GM12873 (cell line): ENCODE measurements at regions not wholly inside any gene's neighbourhood (a gene's known extent, or its start where the extent isn't known, plus 50 kb on each side); places are given as distances from the start of the nearest gene placed in this dataset.

Source experiments
- TF ChIP-seq, protein P1 (sequence below): IDR thresholded peaks from 2 replicates; pipeline ENCODE4 v1.5.1; 2012; ENCODE audit warnings: low read depth, mild to moderate bottlenecking, moderate library complexity, low read length, control low read depth; ENCODE audit not compliant: insufficient read depth; ENCODE audit errors: missing control alignments

DNA sequence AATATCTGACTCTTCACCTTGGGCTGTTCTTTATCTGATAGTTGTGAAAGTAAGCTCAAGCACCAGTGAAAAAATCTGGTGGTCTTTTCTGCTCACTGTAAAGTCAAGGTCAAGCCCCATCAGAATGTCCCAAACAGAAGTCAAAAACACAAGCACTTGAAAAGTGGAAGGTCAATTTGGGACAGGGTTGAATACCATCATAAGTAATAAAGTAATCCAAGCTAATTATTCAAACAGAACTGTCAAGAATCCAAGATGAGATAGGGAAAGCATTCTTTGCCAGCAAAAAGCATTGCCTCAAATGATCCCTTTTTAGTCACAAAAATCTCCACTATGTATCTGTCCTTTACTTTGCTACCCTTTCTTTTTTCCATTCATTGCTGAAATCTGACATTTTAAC is 430.1 kb upstream of the NPVF start:
- TF ChIP-seq, protein P1, sequence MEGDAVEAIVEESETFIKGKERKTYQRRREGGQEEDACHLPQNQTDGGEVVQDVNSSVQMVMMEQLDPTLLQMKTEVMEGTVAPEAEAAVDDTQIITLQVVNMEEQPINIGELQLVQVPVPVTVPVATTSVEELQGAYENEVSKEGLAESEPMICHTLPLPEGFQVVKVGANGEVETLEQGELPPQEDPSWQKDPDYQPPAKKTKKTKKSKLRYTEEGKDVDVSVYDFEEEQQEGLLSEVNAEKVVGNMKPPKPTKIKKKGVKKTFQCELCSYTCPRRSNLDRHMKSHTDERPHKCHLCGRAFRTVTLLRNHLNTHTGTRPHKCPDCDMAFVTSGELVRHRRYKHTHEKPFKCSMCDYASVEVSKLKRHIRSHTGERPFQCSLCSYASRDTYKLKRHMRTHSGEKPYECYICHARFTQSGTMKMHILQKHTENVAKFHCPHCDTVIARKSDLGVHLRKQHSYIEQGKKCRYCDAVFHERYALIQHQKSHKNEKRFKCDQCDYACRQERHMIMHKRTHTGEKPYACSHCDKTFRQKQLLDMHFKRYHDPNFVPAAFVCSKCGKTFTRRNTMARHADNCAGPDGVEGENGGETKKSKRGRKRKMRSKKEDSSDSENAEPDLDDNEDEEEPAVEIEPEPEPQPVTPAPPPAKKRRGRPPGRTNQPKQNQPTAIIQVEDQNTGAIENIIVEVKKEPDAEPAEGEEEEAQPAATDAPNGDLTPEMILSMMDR = no peak

DNA sequence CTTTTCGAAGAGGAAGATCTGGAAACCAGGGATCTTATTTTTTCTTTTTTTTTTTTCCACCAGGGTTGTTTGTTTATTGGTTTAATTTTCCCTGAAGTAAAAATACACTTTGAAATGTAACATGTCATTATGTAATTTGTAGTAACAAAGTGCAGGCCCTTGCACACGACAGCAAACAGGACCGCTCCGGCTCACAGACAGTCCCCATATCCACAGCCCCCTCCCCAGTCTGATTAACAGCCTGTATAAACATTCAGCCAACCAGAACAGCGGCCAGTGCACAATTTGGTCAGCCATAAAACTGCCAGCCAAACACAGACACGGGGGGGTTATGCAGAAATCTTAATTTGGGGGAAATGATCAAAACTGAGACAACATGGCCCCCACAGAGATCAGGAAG is 431.6 kb upstream of the NPVF start:
- TF ChIP-seq, protein P1 = no peak

DNA sequence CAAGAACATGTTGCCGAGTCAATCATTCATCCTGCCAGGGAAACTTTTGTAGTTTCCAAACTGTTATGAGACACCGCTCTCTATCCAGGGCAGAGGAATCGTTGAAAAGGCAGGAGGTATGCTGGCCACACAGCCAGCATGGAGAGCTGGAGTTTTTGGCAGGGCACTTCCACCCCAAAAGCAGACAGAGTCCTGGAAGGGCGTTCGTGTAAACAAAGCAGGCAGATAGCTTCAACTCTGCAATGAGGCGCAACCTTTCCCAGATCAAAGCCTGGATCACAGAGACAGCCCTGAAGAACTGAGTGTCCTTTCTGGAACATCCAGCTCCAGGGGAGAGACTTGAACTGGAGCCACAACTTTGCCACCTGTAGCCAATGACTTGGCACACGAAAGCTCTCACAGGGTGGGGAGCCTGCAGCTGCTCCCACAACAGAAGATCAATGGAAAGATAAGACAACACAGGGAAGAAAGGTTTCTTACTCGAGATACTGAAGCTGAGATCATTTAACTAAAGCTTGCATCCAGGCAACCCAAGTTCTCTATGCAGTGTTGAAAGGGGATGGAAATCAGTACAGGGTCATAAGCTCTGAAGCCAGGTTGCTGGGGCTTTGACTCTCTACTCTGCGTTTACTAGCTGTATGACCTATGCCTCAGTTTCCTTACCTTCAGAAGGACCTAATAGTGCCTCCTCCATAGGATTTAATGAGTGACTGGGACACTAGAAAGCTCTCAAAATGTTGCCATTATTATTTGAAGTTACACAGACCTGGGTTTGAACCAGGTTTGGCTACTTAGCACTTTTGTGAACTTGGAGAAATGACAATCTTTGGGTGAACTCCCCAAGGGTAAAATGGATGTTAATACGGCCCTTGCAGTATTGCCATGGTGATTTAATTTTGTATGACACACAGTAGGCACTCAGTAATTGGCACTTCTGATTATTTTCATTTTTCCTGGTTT is 434.8 kb upstream of the NPVF start:
- TF ChIP-seq, protein P1 = no peak

DNA sequence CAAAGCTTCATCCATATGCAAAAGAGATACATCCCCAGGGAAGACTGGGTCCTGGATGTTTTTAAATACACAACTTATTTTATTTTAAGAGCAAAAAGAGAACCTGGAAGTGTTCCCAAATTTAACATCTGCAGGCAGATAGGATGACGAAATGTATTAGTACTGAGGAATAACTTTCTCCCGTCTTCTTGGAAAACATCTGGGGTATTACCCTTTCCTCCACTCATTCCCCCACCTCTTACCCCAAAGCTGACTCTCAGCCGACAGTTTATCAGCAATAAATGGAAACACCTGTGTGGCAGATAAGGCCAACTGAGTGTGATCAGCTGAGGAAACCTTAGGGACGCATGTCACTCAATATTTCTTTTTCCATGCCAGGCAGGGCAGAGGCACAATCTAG is 435.6 kb upstream of the NPVF start:
- TF ChIP-seq, protein P1 = no peak

DNA sequence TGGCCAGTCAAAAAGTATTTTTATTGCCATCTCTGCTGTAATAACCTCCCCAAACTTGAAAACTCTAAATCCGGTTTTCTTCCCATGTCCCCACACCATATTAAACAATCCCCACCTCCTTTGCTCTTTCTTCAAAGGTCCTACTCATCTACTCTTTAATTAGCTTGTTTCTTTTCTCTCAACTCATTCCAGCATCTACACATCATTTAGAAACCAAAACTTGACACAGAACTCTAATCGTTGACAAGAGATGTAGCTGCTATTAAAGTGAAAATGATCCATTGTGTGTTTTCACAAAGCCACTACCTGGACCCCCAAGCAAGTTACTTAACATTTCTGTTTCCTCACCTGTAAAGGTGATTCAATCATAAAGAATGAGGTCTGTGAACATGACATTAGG is 436.3 kb upstream of the NPVF start:
- TF ChIP-seq, protein P1 = no peak

DNA sequence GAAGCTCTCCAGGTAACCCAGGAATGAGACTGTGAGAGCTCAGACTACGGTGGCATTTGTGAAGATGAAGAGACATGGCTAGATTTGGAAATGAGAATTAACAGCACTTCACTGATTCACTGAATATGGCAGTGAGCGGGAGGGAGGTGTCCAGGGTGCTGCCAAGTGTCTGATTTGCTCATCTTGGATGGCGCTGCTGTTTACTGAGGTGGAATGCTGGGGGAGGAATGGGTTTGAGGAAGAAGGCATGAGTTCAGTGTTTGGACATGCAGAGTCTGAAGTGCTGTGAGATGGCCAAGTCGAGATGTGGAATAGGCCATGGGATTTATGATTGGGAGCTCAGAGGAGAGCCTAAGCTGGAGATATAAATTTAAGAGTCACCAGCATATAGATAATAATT is 437.1 kb upstream of the NPVF start:
- TF ChIP-seq, protein P1 = no peak

DNA sequence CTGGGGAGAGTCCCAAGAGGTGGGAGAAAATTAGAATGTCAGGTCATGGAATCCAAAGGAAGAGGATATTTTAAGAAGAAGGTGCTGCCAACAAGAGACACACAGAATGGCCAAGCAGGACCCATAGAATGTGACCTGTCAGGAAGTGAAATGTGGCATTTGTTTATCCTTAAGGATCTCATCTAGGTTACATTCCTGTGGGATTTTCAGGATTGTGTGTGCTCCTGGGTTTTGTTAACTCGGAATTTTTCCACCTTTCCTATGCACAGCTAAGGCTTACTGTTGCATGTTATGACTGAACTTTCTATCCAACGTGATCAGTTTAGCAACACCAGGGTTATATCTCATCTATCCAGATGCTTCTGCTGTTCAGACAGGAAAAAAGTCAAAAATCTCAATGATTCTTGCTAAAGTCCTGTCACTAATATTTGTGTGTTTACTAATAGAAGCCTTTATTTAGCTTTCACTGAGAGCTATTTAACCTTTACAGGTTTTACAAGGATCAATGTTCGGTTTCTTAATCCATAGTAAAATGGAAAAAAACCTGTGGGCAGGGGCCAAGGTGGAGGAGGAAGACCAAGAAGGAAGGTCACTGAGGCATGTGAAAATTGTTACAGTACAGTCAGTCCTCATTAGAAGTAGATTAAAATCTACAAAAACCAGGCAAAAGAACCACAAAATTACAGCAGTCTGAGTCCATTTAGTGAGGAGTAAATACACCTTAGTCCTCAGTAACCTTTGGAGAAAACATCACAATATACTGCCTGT is 437.8 kb upstream of the NPVF start:
- TF ChIP-seq, protein P1 = no peak
